ENCODE measurements at regions not wholly inside any gene's neighbourhood (a gene's known extent, or its start where the extent isn't known, plus 50 kb on each side); places are given as distances from the start of the nearest gene placed in this dataset.

- Histone ChIP-seq H2AFZ (ENCODE audit: low read length, unreplicated experiment) (no peak overlapping the region), H3K27ac (ENCODE audit: low read depth, low read length) (no peak overlapping the region), H3K27me3 (ENCODE audit: insufficient read depth, low read length) (peaks cover 41% of the 10 kb centered on the region), H3K79me2 (ENCODE audit: control insufficient read depth, insufficient read depth, low read length, unreplicated experiment) (no peaks in the 10 kb centered on the region), H3K4me3 (ENCODE audit: low read depth, low read length) (no peak overlapping the region), H3K4me1 (ENCODE audit: control insufficient read depth, insufficient read depth, low read length, unreplicated experiment) (no peaks in the 10 kb centered on the region), H3K36me3 (ENCODE audit: insufficient read depth, low read length) (no peaks in the 10 kb centered on the region)
Measured at GRCh38 chr3:43962043-43962442, 271.3 kb downstream of the ABHD5 start.

GRCh38 chr3:43963208-43963607, 272.5 kb downstream of the ABHD5 start:
- H3K27ac ChIP-seq (ENCODE audit: low read depth, low read length): no peak overlapping the region
- no peak overlapping the region for H2AFZ ChIP-seq (ENCODE audit: low read length, unreplicated experiment)
- no peaks in the 10 kb centered on the region for H3K79me2 ChIP-seq (ENCODE audit: control insufficient read depth, insufficient read depth, low read length, unreplicated experiment)
- H3K4me3 ChIP-seq (ENCODE audit: low read depth, low read length): no peak overlapping the region
- no peaks in the 10 kb centered on the region for H3K36me3 ChIP-seq (ENCODE audit: insufficient read depth, low read length)
- H3K4me1 ChIP-seq (ENCODE audit: control insufficient read depth, insufficient read depth, low read length, unreplicated experiment): no peaks in the 10 kb centered on the region
- peaks cover 51% of the 10 kb centered on the region for H3K27me3 ChIP-seq (ENCODE audit: insufficient read depth, low read length)

- no peaks in the 10 kb centered on the region for H3K4me1 ChIP-seq (ENCODE audit: control insufficient read depth, insufficient read depth, low read length, unreplicated experiment)
Measured at GRCh38 chr3:43964640-43965039, 273.9 kb downstream of the ABHD5 start.

GRCh38 chr3:43965656-43966055, 274.9 kb downstream of the ABHD5 start:
- Histone ChIP-seq H3K4me1 (ENCODE audit: control insufficient read depth, insufficient read depth, low read length, unreplicated experiment) (no peaks in the 10 kb centered on the region), H3K27me3 (ENCODE audit: insufficient read depth, low read length) (peaks cover 46% of the 10 kb centered on the region), H3K36me3 (ENCODE audit: insufficient read depth, low read length) (no peaks in the 10 kb centered on the region), H3K27ac (ENCODE audit: low read depth, low read length) (no peak overlapping the region), H2AFZ (ENCODE audit: low read length, unreplicated experiment) (no peak overlapping the region), H3K4me3 (ENCODE audit: low read depth, low read length) (no peak overlapping the region), H3K79me2 (ENCODE audit: control insufficient read depth, insufficient read depth, low read length, unreplicated experiment) (no peaks in the 10 kb centered on the region)

More at GRCh38 chr3:43964640-43965039, 273.9 kb downstream of the ABHD5 start:
- Histone ChIP-seq H3K27me3 (ENCODE audit: insufficient read depth, low read length) (peaks cover 46% of the 10 kb centered on the region), H3K4me3 (ENCODE audit: low read depth, low read length) (no peak overlapping the region), H2AFZ (ENCODE audit: low read length, unreplicated experiment) (no peak overlapping the region), H3K79me2 (ENCODE audit: control insufficient read depth, insufficient read depth, low read length, unreplicated experiment) (no peaks in the 10 kb centered on the region), H3K36me3 (ENCODE audit: insufficient read depth, low read length) (no peaks in the 10 kb centered on the region), H3K27ac (ENCODE audit: low read depth, low read length) (no peak overlapping the region)

DNA sequence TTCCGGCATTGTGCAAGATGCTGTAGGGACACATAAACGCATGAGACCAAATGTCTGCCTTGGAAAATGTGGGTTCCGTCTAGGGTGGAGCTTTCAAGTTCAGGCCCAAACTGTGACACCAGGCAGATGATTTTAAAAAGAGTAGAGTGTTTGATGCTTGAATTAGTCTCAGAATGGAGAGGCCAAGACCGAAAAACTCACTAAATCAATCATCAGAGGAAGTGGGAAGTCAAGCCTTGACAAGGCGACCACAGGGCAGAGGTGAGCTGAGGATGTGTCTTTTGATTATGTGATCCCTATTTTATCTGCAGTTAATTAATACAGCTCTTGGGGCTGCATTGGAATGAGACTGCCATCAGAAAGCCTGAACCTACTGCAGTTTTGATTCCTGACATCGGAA, 275.4 kb downstream of the ABHD5 start:
- Histone ChIP-seq H3K4me3 (ENCODE audit: low read depth, low read length) (no peak overlapping the region), H3K27ac (ENCODE audit: low read depth, low read length) (no peak overlapping the region), H3K27me3 (ENCODE audit: insufficient read depth, low read length) (peaks cover 46% of the 10 kb centered on the region), H3K4me1 (ENCODE audit: control insufficient read depth, insufficient read depth, low read length, unreplicated experiment) (no peaks in the 10 kb centered on the region), H3K79me2 (ENCODE audit: control insufficient read depth, insufficient read depth, low read length, unreplicated experiment) (no peaks in the 10 kb centered on the region), H2AFZ (ENCODE audit: low read length, unreplicated experiment) (no peak overlapping the region), H3K36me3 (ENCODE audit: insufficient read depth, low read length) (no peaks in the 10 kb centered on the region)

DNA sequence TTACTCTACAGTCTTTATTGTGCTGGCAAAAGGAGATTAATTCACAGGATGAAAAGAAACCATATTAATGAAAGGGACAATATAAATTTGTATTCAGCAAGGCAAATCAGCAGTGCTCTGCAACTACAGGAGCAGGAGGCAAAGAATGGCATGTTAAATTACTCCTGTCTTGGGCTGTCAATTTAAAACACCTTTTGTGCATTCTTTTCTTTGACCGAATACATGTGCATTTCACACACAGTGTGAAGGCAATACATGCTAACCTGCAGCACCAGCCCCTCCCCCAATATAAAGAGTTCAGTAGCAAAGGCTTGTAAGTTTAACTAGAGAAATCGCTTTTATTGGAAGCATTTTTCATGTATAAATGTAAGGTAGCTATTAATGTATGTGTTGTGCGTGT, 275.2 kb upstream of the TOPAZ1 start:
- H2AFZ ChIP-seq (ENCODE audit: low read length, unreplicated experiment): no peak overlapping the region
- no peak overlapping the region for H3K4me3 ChIP-seq (ENCODE audit: low read depth, low read length)
- H3K79me2 ChIP-seq (ENCODE audit: control insufficient read depth, insufficient read depth, low read length, unreplicated experiment): no peaks in the 10 kb centered on the region
- H3K36me3 ChIP-seq (ENCODE audit: insufficient read depth, low read length): no peaks in the 10 kb centered on the region
- H3K27me3 ChIP-seq (ENCODE audit: insufficient read depth, low read length): peaks cover 46% of the 10 kb centered on the region
- H3K27ac ChIP-seq (ENCODE audit: low read depth, low read length): no peak overlapping the region
- H3K4me1 ChIP-seq (ENCODE audit: control insufficient read depth, insufficient read depth, low read length, unreplicated experiment): no peaks in the 10 kb centered on the region

- Histone ChIP-seq H3K4me1 (ENCODE audit: control insufficient read depth, insufficient read depth, low read length, unreplicated experiment) (no peaks in the 10 kb centered on the region), H3K27me3 (ENCODE audit: insufficient read depth, low read length) (peaks cover 35% of the 10 kb centered on the region), H3K79me2 (ENCODE audit: control insufficient read depth, insufficient read depth, low read length, unreplicated experiment) (no peaks in the 10 kb centered on the region)
Measured at GRCh38 chr3:43968465-43968864, 273.2 kb upstream of the TOPAZ1 start.

GRCh38 chr3:43969944-43970343, 271.7 kb upstream of the TOPAZ1 start:
- no peaks in the 10 kb centered on the region for H3K36me3 ChIP-seq (ENCODE audit: insufficient read depth, low read length)
- H3K27ac ChIP-seq (ENCODE audit: low read depth, low read length): no peak overlapping the region
- no peaks in the 10 kb centered on the region for H3K79me2 ChIP-seq (ENCODE audit: control insufficient read depth, insufficient read depth, low read length, unreplicated experiment)
- H3K4me3 ChIP-seq (ENCODE audit: low read depth, low read length): no peak overlapping the region
- peaks cover 2% of the 10 kb centered on the region for H3K4me1 ChIP-seq (ENCODE audit: control insufficient read depth, insufficient read depth, low read length, unreplicated experiment)
- H3K27me3 ChIP-seq (ENCODE audit: insufficient read depth, low read length): peaks cover 27% of the 10 kb centered on the region
- no peak overlapping the region for H2AFZ ChIP-seq (ENCODE audit: low read length, unreplicated experiment)

More at GRCh38 chr3:43968465-43968864, 273.2 kb upstream of the TOPAZ1 start:
- Histone ChIP-seq H3K4me3 (ENCODE audit: low read depth, low read length) (no peak overlapping the region), H2AFZ (ENCODE audit: low read length, unreplicated experiment) (no peak overlapping the region), H3K36me3 (ENCODE audit: insufficient read depth, low read length) (no peaks in the 10 kb centered on the region), H3K27ac (ENCODE audit: low read depth, low read length) (no peak overlapping the region)

- Histone ChIP-seq H3K4me1 (ENCODE audit: control insufficient read depth, insufficient read depth, low read length, unreplicated experiment) (peaks cover 4% of the 10 kb centered on the region), H3K27ac (ENCODE audit: low read depth, low read length) (no peak overlapping the region), H3K27me3 (ENCODE audit: insufficient read depth, low read length) (peaks cover 23% of the 10 kb centered on the region), H3K36me3 (ENCODE audit: insufficient read depth, low read length) (no peaks in the 10 kb centered on the region), H3K79me2 (ENCODE audit: control insufficient read depth, insufficient read depth, low read length, unreplicated experiment) (no peaks in the 10 kb centered on the region), H2AFZ (ENCODE audit: low read length, unreplicated experiment) (no peak overlapping the region), H3K4me3 (ENCODE audit: low read depth, low read length) (no peak overlapping the region)
Measured at GRCh38 chr3:43970351-43970750, 271.3 kb upstream of the TOPAZ1 start.

GRCh38 chr3:43970920-43971319, 270.8 kb upstream of the TOPAZ1 start:
- Histone ChIP-seq H2AFZ (ENCODE audit: low read length, unreplicated experiment) (no peak overlapping the region), H3K4me3 (ENCODE audit: low read depth, low read length) (no peak overlapping the region), H3K4me1 (ENCODE audit: control insufficient read depth, insufficient read depth, low read length, unreplicated experiment) (peaks cover 4% of the 10 kb centered on the region), H3K79me2 (ENCODE audit: control insufficient read depth, insufficient read depth, low read length, unreplicated experiment) (no peaks in the 10 kb centered on the region), H3K36me3 (ENCODE audit: insufficient read depth, low read length) (no peaks in the 10 kb centered on the region), H3K27ac (ENCODE audit: low read depth, low read length) (no peak overlapping the region), H3K27me3 (ENCODE audit: insufficient read depth, low read length) (peaks cover 21% of the 10 kb centered on the region)

DNA sequence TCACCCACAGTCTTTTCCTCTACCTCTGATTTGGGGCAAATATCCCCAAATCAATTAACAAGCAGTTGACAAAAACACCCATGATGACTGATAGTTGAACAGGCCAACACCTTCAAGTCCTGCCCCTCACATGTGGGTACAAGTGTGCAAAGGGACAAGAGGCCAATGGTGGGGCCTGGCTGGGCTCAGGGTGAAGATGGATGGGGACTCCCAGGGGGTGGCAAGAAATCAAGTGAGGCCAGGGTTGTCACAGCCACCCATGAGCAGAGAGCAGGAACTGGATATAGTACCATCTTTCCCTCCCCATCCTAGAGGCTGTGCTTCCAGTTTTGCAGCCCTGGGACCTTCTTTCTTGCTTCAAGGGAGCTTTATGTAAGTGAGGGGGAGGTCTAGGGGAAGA, 270.2 kb upstream of the TOPAZ1 start:
- H3K79me2 ChIP-seq (ENCODE audit: control insufficient read depth, insufficient read depth, low read length, unreplicated experiment): no peaks in the 10 kb centered on the region

More for the DNA sequence above, 270.2 kb upstream of the TOPAZ1 start:
- no peak overlapping the region for H2AFZ ChIP-seq (ENCODE audit: low read length, unreplicated experiment)
- no peaks in the 10 kb centered on the region for H3K36me3 ChIP-seq (ENCODE audit: insufficient read depth, low read length)
- H3K27ac ChIP-seq (ENCODE audit: low read depth, low read length): no peak overlapping the region
- no peak overlapping the region for H3K4me3 ChIP-seq (ENCODE audit: low read depth, low read length)
- peaks cover 4% of the 10 kb centered on the region for H3K4me1 ChIP-seq (ENCODE audit: control insufficient read depth, insufficient read depth, low read length, unreplicated experiment)
- H3K27me3 ChIP-seq (ENCODE audit: insufficient read depth, low read length): peaks cover 21% of the 10 kb centered on the region

All from ACC112 (cell line).